ENCODE measurements at regions not wholly inside any gene's neighbourhood (a gene's known extent, or its start where the extent isn't known, plus 50 kb on each side); places are given as distances from the start of the nearest gene placed in this dataset.
"Not testable (repeated sequence)": the region's sequence is repeated elsewhere in the genome, so short reads cannot be mapped to it uniquely, and the experiment has no call there.

GRCh38 chr6:137681445-137682009, 185.5 kb upstream of the TNFAIP3 start:
- no peak for DNase-seq (ENCODE audit: low spot score)
- H3K36me3 ChIP-seq (ENCODE audit: control insufficient read depth in 4 of 4, insufficient read depth in 3 of 4, low read depth in 1 of 4, low read length in 3 of 4) = no peaks in the 10 kb centered on the region
- no peaks in the 10 kb centered on the region for H3K9me3 ChIP-seq (ENCODE audit: control insufficient read depth in 4 of 4, low read length in 3 of 4)
- H3K27ac ChIP-seq (ENCODE audit: low read depth in 1 of 2, low read length in 2 of 2) = no peak overlapping the region
- H3K9ac ChIP-seq (ENCODE audit: low read depth in 1 of 2, low read length in 2 of 2) = no peak overlapping the region
- H3K4me1 ChIP-seq (ENCODE audit: control insufficient read depth in 4 of 4, insufficient read depth in 4 of 4, low read length in 3 of 4) = peaks cover 0 to 1% (median 0%) of the 10 kb centered on the region in 4 donors
- H3K4me3 ChIP-seq (ENCODE audit: low read depth in 1 of 3, low read length in 3 of 3) = no peak overlapping the region
- 67% methylated on average over 4 of the region's 4 CpGs for WGBS
- TF ChIP-seq HNF4A (conservative IDR thresholded peaks at IDR 0.05) = no peak
- no peaks in the 10 kb centered on the region for H3K27me3 ChIP-seq (ENCODE audit: control insufficient read depth in 4 of 4, insufficient read depth in 4 of 4, low read length in 3 of 4)

GRCh38 chr6:137682658-137683057, 184.4 kb upstream of the TNFAIP3 start:
- H3K9me3 ChIP-seq (ENCODE audit: control insufficient read depth in 4 of 4, low read length in 3 of 4); DNase-seq (ENCODE audit: low spot score); H3K4me1 ChIP-seq (ENCODE audit: control insufficient read depth in 4 of 4, insufficient read depth in 4 of 4, low read length in 3 of 4); H3K27ac ChIP-seq (ENCODE audit: low read depth in 1 of 2, low read length in 2 of 2); H3K4me3 ChIP-seq (ENCODE audit: low read depth in 1 of 3, low read length in 3 of 3); H3K27me3 ChIP-seq (ENCODE audit: control insufficient read depth in 4 of 4, insufficient read depth in 4 of 4, low read length in 3 of 4); H3K9ac ChIP-seq (ENCODE audit: low read depth in 1 of 2, low read length in 2 of 2); H3K36me3 ChIP-seq (ENCODE audit: control insufficient read depth in 4 of 4, insufficient read depth in 3 of 4, low read depth in 1 of 4, low read length in 3 of 4): not testable (repeated sequence)
- 91% methylated on average over 5 of the region's 5 CpGs for WGBS

- Histone ChIP-seq H3K9me3 (ENCODE audit: control insufficient read depth in 4 of 4, low read length in 3 of 4) (no peaks in the 10 kb centered on the region), H3K4me1 (ENCODE audit: control insufficient read depth in 4 of 4, insufficient read depth in 4 of 4, low read length in 3 of 4) (peaks cover 0 to 1% (median 0%) of the 10 kb centered on the region in 4 donors), H3K27me3 (ENCODE audit: control insufficient read depth in 4 of 4, insufficient read depth in 4 of 4, low read length in 3 of 4) (no peaks in the 10 kb centered on the region), H3K27ac (ENCODE audit: low read depth in 1 of 2, low read length in 2 of 2) (no peak overlapping the region), H3K4me3 (ENCODE audit: low read depth in 1 of 3, low read length in 3 of 3) (no peak overlapping the region), H3K36me3 (ENCODE audit: control insufficient read depth in 4 of 4, insufficient read depth in 3 of 4, low read depth in 1 of 4, low read length in 3 of 4) (no peaks in the 10 kb centered on the region), H3K9ac (ENCODE audit: low read depth in 1 of 2, low read length in 2 of 2) (no peak overlapping the region)
- no peak for DNase-seq (ENCODE audit: low spot score)
- WGBS = 65% methylated on average over 4 of the region's 4 CpGs
- TF ChIP-seq NR2F2 (IDR thresholded peaks at IDR 0.05) = no peak
- TF ChIP-seq FOXA1 (IDR thresholded peaks at IDR 0.05) = no peak
- no peak for TF ChIP-seq ATF3 (IDR thresholded peaks at IDR 0.05)
- TF ChIP-seq FOXA2 (IDR thresholded peaks at IDR 0.05) = no peak
- TF ChIP-seq GABPA (IDR thresholded peaks at IDR 0.05 in 1 of 2, conservative IDR thresholded peaks at IDR 0.05 in 1 of 2) = no peak
- no peak for TF ChIP-seq ZBTB33 (IDR thresholded peaks at IDR 0.05)
These were observed 183.1 kb upstream of the TNFAIP3 start for GRCh38 chr6:137683916-137684315.

- no peak overlapping the region for H3K9ac ChIP-seq (ENCODE audit: low read depth in 1 of 2, low read length in 2 of 2)
- no peaks in the 10 kb centered on the region for H3K36me3 ChIP-seq (ENCODE audit: control insufficient read depth in 4 of 4, insufficient read depth in 3 of 4, low read depth in 1 of 4, low read length in 3 of 4)
- no peak for DNase-seq (ENCODE audit: low spot score)
- H3K27ac ChIP-seq (ENCODE audit: low read depth in 1 of 2, low read length in 2 of 2) = no peak overlapping the region
- H3K4me3 ChIP-seq (ENCODE audit: low read depth in 1 of 3, low read length in 3 of 3) = no peak overlapping the region
- no peaks in the 10 kb centered on the region for H3K9me3 ChIP-seq (ENCODE audit: control insufficient read depth in 4 of 4, low read length in 3 of 4)
- peaks cover 0 to 1% (median 0%) of the 10 kb centered on the region in 4 donors for H3K4me1 ChIP-seq (ENCODE audit: control insufficient read depth in 4 of 4, insufficient read depth in 4 of 4, low read length in 3 of 4)
- H3K27me3 ChIP-seq (ENCODE audit: control insufficient read depth in 4 of 4, insufficient read depth in 4 of 4, low read length in 3 of 4) = no peaks in the 10 kb centered on the region
- no peak for TF ChIP-seq RXRA (IDR thresholded peaks at IDR 0.05)
- no peak for TF ChIP-seq GABPA (IDR thresholded peaks at IDR 0.05 in 1 of 2, conservative IDR thresholded peaks at IDR 0.05 in 1 of 2)
- TF ChIP-seq, protein P1, sequence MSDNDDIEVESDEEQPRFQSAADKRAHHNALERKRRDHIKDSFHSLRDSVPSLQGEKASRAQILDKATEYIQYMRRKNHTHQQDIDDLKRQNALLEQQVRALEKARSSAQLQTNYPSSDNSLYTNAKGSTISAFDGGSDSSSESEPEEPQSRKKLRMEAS (IDR thresholded peaks at IDR 0.05) = no peak
- no peak for TF ChIP-seq FOXA2 (IDR thresholded peaks at IDR 0.05)
- TF ChIP-seq EGR1 (IDR thresholded peaks at IDR 0.05; ENCODE audit: low read depth in 2 of 2) = no peak
- no peak for TF ChIP-seq FOXA1 (IDR thresholded peaks at IDR 0.05)
- TF ChIP-seq HNF4A (conservative IDR thresholded peaks at IDR 0.05) = no peak
- no peak for TF ChIP-seq REST (IDR thresholded peaks at IDR 0.05)
- no peak for TF ChIP-seq NR2F2 (IDR thresholded peaks at IDR 0.05)
- TF ChIP-seq JUND (IDR thresholded peaks at IDR 0.05) = no peak
- TF ChIP-seq TAF1 (conservative IDR thresholded peaks at IDR 0.05) = no peak
- no peak for TF ChIP-seq RAD21 (IDR thresholded peaks at IDR 0.05)
- no peak for TF ChIP-seq CTCF (IDR thresholded peaks at IDR 0.05; ENCODE audit: low read depth, low read length, missing input control)
- no peak for TF ChIP-seq SP1 (IDR thresholded peaks at IDR 0.05)
These were observed 181.2 kb upstream of the TNFAIP3 start for GRCh38 chr6:137685798-137686375.
